ENCODE measurements at regions not wholly inside any gene's neighbourhood (a gene's known extent, or its start where the extent isn't known, plus 50 kb on each side); places are given as distances from the start of the nearest gene placed in this dataset.

DNA sequence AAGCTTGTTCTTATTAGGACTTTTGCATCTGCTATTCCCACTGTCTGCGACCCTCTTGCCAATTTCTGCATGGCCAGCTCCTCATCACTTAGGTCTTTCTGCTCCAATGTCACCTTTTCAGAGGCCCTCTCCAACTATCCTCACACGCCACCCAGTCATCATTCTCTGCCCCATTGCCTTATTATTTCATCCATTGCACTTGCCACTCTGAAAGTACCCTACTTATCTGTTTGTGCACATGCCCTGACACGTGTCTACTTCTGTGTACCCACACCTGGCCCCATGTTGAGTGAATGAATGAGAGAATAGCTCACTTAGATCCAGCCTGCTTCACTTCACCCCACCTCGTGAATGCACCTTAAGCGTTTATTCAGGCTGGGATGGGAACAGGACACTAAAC lies 218.7 kb upstream of the TBX3 start:
- in situ Hi-C loops (cut with HindIII; ENCODE audit: low sequenced_read_pairs) = no loop called here
- no peak overlapping the region for H3K4me3 ChIP-seq (ENCODE audit: low read depth, low read length)

DNA sequence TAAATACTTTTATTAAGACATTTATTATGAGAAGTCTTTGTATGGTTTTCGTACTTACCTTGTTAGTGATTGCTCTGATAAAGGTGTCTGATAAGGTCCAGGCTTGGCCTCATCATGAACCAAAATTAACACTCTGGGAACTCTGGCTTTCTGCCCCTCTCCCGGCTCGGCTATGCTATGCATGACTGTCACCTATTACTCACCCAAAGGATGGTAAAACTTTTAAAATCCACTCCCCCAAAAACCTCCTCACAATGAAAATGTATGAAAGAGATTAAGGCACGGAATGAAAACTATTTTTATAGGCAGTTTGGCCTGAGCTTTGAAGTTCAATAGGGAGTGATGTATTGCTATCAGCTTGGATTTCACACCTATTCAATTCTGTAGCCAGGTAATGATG lies 217.3 kb upstream of the TBX3 start:
- no peak for DNase-seq (ENCODE audit: low read depth, low spot score)

More for the DNA sequence above, 218.7 kb upstream of the TBX3 start:
- no peak for DNase-seq (ENCODE audit: low read depth, low spot score)
- TF ChIP-seq, protein P1, sequence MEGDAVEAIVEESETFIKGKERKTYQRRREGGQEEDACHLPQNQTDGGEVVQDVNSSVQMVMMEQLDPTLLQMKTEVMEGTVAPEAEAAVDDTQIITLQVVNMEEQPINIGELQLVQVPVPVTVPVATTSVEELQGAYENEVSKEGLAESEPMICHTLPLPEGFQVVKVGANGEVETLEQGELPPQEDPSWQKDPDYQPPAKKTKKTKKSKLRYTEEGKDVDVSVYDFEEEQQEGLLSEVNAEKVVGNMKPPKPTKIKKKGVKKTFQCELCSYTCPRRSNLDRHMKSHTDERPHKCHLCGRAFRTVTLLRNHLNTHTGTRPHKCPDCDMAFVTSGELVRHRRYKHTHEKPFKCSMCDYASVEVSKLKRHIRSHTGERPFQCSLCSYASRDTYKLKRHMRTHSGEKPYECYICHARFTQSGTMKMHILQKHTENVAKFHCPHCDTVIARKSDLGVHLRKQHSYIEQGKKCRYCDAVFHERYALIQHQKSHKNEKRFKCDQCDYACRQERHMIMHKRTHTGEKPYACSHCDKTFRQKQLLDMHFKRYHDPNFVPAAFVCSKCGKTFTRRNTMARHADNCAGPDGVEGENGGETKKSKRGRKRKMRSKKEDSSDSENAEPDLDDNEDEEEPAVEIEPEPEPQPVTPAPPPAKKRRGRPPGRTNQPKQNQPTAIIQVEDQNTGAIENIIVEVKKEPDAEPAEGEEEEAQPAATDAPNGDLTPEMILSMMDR (IDR thresholded peaks at IDR 0.05; ENCODE audit: low read depth, low read length) = no peak

DNA sequence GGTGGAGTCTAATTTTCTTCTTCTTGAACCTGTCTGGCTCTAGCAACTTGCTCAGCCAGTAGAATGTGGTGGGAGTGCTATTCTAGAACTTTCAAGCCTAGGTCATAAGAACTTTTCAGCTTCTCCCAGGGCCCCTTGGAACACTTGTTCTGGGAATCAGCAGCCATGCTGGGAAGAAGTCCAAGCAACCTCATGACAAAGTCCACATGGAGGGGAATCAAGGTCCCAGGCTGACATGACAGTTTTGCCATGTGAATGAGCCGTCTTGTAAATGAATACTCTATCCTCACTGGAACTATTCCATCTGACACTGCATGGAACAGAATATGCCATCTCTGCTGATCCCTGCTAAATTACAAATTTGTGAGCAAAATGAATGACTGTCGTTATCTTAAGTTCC lies 214.2 kb upstream of the TBX3 start:
- in situ Hi-C loops (cut with HindIII; ENCODE audit: low sequenced_read_pairs) = no loop called here

More for the DNA sequence above, 217.3 kb upstream of the TBX3 start:
- TF ChIP-seq, protein P1 (IDR thresholded peaks at IDR 0.05; ENCODE audit: low read depth, low read length) = no peak
- no peak overlapping the region for H3K4me3 ChIP-seq (ENCODE audit: low read depth, low read length)
- in situ Hi-C loops (cut with HindIII; ENCODE audit: low sequenced_read_pairs) = no loop called here

DNA sequence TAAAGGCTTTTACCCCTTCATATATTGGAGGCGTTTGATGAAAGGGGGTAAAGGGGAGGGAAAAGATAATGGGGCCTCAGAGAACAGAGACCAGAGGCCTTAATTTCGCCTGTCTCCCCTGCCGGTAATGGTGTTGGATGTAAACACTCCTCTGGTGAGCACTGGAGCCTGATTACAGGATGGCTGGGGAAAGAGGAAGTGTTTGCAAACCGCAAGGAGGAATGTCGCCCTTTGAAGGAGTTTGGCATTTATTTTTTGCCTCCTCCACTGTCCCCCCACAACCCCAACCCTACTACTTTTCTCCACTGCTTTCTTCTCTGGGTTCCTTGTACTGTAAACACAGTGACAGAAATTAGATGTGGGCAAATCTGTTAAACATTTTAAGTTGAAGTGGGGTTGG lies 211.9 kb upstream of the TBX3 start:
- no peak overlapping the region for H3K4me3 ChIP-seq (ENCODE audit: low read depth, low read length)
- TF ChIP-seq, protein P1 (IDR thresholded peaks at IDR 0.05; ENCODE audit: low read depth, low read length) = no peak
- in situ Hi-C loops (cut with HindIII; ENCODE audit: low sequenced_read_pairs) = no loop called here
- no peak for DNase-seq (ENCODE audit: low read depth, low spot score)

More for the DNA sequence above, 214.2 kb upstream of the TBX3 start:
- TF ChIP-seq, protein P1 (IDR thresholded peaks at IDR 0.05; ENCODE audit: low read depth, low read length) = no peak
- H3K4me3 ChIP-seq (ENCODE audit: low read depth, low read length) = no peak overlapping the region
- DNase-seq (ENCODE audit: low read depth, low spot score) = no peak

DNA sequence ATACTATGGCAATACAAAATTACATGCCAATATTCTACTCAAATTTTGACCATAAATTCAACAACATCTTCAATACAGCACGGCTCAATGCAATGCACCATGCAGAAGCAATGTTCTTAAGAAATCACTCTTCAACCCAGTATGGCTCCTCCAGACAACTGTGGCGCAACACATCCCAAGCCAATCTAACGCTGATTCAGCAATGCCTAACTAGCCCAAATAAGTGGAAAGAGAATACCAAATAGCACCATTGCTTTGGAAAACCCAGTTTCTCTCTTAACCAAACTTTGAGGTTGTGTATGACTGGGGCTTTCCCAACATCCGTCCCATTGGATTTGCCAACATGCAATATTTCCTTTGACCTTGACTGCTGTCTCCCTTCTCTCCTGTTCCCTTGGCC lies 211.1 kb upstream of the TBX3 start:
- DNase-seq (ENCODE audit: low read depth, low spot score) = no peak
- in situ Hi-C loops (cut with HindIII; ENCODE audit: low sequenced_read_pairs) = no loop called here
- H3K4me3 ChIP-seq (ENCODE audit: low read depth, low read length) = no peak overlapping the region
- TF ChIP-seq, protein P1 (IDR thresholded peaks at IDR 0.05; ENCODE audit: low read depth, low read length) = no peak

DNA sequence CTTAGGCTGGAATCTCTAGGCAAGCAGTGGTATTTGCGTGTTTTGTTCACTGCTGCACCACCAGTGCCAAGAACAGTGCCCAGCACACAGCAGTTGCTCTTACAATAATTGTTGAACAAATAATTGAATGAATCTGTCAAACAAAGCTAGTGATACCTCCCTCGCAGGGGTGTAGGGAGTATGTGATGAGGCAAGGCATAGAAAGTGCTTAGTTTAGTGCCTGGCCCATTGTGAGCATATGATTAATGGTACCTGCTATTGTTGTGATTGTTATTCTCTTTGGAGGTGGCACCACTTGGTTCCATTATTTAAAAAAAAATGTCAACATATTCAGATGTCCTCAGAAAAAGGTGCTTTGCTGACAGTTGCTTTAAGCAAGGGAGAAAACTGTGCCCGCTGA lies 210.1 kb upstream of the TBX3 start:
- TF ChIP-seq, protein P1 (IDR thresholded peaks at IDR 0.05; ENCODE audit: low read depth, low read length) = no peak
- H3K4me3 ChIP-seq (ENCODE audit: low read depth, low read length) = no peak overlapping the region
- in situ Hi-C loops (cut with HindIII; ENCODE audit: low sequenced_read_pairs) = no loop called here
- DNase-seq (ENCODE audit: low read depth, low spot score) = no peak

Measured in astrocyte of the spinal cord (primary cell).